GM12872 (cell line): ENCODE measurements at regions not wholly inside any gene's neighbourhood (a gene's known extent, or its start where the extent isn't known, plus 50 kb on each side); places are given as distances from the start of the nearest gene placed in this dataset.

Experiments used
- CTCF ChIP-seq: IDR thresholded peaks from 3 replicates; pipeline ENCODE4 v1.5.1; 2011; ENCODE audit warnings: low read depth, mild to moderate bottlenecking, low read length, moderate library complexity; ENCODE audit not compliant: insufficient read depth

- TF ChIP-seq CTCF, result no peak
Observed at GRCh38 chr20:11755071-11755841, 162.4 kb upstream of the BTBD3 start.

DNA sequence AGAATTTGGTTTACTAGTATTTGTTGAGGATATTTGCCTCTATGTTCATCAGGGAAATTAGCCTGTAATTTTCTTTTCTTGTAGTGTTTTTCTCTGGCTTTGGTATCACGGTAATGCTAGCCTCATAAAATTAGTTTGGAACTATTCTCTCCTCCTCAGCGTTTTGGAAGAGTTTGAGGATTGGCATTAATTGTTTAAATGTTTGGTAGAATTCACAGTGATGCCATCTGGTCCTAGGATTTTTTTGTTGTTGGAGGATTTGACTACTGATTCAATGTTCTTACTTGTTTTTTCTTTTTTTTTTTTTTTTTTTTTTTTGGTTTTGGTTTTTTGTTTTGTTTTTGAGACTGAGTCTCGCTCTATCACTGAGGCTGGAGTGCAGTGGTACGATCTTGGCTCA, 156.2 kb upstream of the BTBD3 start:
- no peak for TF ChIP-seq CTCF

- no peak for TF ChIP-seq CTCF
Observed at GRCh38 chr20:11766961-11767360, 150.7 kb upstream of the BTBD3 start.

GRCh38 chr20:11769825-11770224, 147.9 kb upstream of the BTBD3 start:
- no peak for TF ChIP-seq CTCF

DNA sequence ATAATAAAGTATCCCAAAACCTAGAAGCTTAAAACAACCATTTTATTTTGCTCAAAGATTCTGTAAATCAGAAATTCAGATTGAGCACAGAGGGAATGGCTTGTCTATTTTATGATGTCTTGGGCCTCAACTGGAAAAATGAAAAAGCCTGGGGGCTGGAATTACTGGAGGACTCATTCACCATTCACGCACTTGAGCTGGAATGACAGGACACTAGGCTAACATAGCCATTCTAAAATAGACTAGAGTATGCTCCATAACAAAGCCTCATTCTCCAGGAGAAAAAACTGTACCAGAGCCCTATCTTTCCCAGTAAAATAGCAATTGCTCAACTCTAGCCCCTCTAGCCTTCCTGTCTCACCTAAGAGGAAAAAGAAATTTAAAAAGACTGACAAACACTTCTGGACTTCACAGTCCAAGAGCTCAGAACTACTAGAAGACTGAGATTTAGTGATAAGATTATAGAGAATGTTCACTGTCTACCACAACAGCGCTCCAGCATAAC, 145.4 kb upstream of the BTBD3 start:
- no peak for TF ChIP-seq CTCF

GRCh38 chr20:11776687-11777086, 141.0 kb upstream of the BTBD3 start:
- no peak for TF ChIP-seq CTCF

GRCh38 chr20:11777387-11778205, 140.1 kb upstream of the BTBD3 start:
- no peak for TF ChIP-seq CTCF
